ENCODE measurements at regions not wholly inside any gene's neighbourhood (a gene's known extent, or its start where the extent isn't known, plus 50 kb on each side); places are given as distances from the start of the nearest gene placed in this dataset.

DNA sequence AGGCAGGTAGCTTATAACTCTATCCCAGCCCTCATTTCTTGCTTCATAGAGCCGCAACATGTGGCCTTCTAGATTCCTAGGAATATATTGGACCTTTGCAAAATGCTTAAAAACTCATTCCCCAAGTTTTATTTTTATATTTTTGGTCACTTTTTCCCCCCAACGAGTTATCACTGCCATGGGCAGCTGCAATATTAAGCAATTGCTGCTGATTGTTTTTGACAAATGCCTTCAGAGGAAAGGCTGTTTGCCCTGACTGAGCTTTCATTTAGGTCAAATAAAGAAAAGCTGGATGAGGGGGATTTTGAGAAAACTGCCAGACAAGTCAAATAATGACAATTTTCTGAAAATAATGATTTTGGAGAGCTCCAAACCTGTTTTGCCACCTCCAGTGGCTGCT, 976.9 kb upstream of the MBL2 start:
- DNase-seq, result no peak

DNA sequence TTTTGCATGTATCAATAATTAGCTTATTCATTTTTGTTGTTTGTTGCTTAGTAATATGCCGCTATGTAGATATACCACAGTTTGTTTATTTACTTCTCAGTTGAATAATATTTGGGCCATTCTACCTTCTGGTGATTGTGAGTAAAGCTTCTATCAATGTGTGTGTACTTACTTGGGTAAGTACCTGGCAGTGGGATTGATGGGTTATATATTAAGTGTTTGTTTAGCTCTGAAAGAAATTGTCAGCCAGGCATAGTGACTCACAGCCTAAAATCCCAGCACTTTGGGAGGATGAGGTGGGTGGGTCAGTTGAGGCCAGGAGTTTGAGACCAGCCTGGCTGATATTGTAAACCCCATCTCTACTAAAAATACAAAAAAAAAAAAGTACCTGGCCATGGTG, 975.7 kb upstream of the MBL2 start:
- DNase-seq, result no peak

DNA sequence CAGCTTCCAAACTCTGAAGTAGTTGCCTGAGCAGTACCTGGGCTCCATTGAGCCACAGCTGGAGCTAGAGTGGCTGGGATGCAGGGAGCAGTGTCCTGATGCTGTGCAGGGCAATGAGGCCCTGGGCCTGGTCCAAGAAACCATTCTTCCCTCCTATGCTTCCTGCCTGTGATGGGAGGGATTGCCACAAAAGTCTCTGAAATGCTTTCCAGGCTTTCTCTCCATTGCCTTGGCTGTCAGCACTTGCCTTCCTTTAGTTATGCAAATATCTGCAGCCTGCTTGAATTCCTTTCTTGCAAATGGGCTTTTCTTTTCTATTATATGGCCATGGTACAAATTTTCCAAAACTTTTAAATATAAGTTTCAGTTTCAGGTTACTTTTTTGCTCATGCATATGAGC, 972.2 kb upstream of the MBL2 start:
- DNase-seq, result no peak

DNA sequence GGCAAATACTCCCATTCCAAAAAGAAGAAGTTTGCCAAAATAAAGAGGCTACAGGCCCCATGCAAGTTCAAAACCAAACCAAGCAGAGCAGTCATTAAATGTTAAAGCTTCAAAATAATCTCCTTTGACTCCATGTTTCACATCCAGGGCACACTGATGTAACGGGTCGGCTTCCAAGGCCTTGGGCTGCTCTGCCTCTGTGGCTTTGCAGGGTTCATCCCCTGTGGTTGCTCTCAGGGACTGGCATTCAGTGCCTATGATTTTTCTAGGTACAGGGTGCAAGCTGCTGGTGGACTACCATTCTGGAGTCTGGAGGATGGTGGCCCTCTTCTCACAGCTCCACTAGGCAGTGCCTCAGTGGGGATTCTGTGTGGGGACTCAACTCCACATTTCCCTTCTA, 971.6 kb upstream of the MBL2 start:
- no peak for DNase-seq

- no peak for DNase-seq
These were observed 964.5 kb upstream of the MBL2 start for GRCh38 chr10:53737132-53737531.

GRCh38 chr10:53726921-53727320, 954.3 kb upstream of the MBL2 start:
- no peak for DNase-seq

- DNase-seq, result no peak
These were observed 952.0 kb upstream of the MBL2 start for GRCh38 chr10:53724581-53724980.

DNA sequence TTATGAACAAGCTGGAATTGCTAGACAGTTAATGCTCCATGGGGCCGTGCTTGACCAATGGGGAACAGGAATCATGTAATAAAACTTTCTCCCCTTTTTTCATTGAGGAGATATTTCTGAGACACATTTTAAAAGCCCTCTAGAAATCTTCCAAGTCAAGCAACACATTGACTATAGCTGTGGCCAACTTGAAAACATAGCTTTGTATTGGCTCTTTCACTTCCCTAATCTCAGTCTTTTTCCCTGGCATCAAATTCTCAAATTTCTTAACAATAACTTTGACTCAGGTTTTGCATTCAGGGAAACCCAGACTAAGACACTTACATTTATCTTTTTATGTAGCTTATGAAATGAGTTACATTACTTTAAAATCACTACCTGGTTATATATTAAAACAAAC, 947.1 kb upstream of the MBL2 start:
- DNase-seq, result no peak

- DNase-seq, result no peak
These were observed 943.6 kb upstream of the MBL2 start for GRCh38 chr10:53716156-53716555.

- no peak for DNase-seq
These were observed 940.8 kb upstream of the MBL2 start for GRCh38 chr10:53713431-53713830.

GRCh38 chr10:53702489-53702888, 929.9 kb upstream of the MBL2 start:
- no peak for DNase-seq

DNA sequence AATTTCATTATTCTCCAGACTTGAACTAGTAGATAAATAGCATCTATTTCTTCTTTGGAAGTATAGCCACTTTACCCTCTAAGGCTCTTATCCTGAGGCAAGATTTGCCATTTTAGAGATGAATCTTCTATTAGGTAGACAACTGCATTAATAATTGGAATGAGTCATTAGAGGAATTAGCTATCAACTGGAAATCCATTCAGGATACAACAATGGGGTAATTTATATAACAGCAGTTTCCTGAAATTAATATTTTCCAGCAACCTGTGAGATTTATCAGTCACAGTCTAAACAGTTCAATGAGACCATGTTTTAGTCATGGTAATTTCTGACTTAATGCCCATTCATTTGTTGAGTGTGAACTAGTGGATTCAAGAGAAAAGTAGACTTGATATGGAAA, 928.6 kb upstream of the MBL2 start:
- no peak for DNase-seq

GRCh38 chr10:53700278-53700677, 927.7 kb upstream of the MBL2 start:
- DNase-seq, result no peak

GRCh38 chr10:53699684-53700083, 927.1 kb upstream of the MBL2 start:
- no peak for DNase-seq

GRCh38 chr10:53699231-53699630, 926.6 kb upstream of the MBL2 start:
- no peak for DNase-seq

DNA sequence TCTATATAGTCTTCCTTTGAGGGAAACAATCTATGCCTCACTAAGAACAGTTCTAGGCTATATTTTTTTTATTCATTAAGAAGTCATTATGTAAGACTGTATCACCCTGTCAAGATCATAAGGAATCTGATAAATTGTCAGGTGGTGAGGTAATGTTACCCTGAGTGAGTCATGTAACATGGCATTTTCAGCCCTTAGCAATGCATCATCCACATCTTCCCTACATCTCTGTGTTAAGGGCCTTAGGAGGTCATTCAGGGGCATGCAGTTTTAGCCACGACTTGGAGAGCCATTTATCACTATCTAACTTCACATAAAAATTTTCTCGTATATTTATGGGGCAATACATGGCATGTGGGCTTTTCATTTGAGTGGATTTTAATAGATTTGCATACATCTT, 924.5 kb upstream of the MBL2 start:
- DNase-seq, result no peak

DNA sequence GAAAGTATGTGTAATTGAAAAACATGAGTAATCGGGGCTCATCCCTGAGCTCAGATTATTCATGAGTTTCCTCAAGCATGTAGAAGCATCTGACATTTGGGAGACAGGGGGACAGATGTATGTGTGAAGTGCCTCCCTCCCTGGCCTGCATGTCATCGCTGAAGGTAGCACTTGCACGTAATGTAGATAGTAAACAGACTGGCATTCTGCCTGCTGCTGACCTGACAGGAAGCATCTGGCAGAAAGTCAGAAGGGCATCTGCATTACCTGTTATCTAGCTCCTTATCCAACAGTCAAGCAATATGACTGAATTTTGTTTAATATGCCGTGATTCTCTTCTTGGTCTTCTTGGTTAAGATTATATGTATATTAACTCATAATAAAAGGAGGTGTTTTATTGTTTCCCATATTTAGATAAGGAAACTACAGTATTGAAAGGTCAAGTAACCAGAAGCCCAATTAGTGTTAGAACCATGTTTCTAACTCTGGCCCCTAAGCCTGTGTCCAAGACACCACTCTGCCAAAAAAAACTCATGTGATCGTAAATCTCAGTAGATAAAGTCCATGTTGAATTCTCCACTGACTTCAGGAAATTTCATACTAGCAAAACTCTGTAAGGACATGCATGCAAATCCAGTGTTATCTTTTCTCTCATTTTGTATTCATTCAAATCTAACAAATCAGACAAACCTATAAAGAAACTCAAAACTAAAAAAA, 918.1 kb upstream of the MBL2 start:
- DNase-seq, result no peak

GRCh38 chr10:53687800-53688199, 915.2 kb upstream of the MBL2 start:
- no peak for DNase-seq

DNA sequence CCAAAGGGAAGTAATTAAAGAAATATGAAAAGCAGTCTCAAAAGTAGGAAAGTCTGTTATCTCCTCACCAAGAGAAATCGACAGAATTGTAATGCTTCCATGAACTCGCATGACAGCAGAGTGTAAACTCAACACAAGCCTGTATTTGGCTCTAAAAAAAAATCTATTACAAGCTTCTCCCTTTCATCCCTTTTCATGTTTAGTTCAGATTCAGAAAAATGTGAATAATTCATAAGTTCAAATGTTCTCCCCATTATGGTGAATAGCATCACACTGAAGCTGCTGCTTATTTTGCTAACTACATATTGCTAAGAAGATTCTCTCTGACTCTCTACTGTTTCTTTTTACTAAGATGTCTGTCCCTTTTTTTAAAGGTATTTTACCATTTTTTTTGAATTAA, 910.3 kb upstream of the MBL2 start:
- no peak for DNase-seq

DNA sequence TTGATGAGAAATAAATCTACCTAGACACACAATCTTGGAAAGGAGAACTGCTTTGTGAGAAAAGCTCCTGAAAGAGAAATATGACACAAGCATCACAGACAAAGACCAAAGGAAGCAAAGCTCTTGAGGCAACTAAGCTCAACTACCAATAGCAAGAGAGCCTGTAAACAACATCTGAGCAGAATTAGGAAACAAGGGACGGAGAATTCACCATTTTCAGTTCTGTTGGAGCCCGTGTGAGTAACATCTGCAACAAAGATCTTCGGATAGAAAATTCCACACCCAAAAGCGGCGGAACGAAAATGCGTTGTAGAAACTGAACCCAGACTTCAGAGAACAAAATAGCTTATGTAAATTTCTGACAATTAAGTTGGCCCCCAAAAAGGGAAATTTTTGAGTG, 909.9 kb upstream of the MBL2 start:
- DNase-seq, result no peak

- DNase-seq, result no peak
These were observed 907.1 kb upstream of the MBL2 start for GRCh38 chr10:53679666-53680065.

GRCh38 chr10:53675177-53675576, 902.6 kb upstream of the MBL2 start:
- no peak for DNase-seq

DNA sequence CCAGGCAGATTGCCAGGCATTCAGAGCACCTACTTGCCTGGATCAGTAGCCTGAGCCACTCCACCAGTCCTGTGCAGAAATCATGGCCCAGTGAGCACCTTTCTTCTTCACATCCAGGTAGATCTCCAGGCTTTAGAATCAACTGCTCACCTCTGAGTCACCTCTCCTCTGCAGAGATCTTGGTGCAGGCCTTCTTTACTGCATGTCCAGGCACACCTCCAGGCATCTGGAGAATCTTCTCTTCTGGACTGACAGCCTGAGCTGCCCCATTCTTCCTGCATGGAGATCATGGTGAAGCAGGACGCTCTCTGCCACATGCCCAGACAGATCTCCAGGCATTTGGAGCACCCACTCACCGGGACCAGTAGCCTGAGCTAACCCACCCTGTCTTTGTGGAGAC, 894.5 kb upstream of the MBL2 start:
- DNase-seq, result no peak

DNA sequence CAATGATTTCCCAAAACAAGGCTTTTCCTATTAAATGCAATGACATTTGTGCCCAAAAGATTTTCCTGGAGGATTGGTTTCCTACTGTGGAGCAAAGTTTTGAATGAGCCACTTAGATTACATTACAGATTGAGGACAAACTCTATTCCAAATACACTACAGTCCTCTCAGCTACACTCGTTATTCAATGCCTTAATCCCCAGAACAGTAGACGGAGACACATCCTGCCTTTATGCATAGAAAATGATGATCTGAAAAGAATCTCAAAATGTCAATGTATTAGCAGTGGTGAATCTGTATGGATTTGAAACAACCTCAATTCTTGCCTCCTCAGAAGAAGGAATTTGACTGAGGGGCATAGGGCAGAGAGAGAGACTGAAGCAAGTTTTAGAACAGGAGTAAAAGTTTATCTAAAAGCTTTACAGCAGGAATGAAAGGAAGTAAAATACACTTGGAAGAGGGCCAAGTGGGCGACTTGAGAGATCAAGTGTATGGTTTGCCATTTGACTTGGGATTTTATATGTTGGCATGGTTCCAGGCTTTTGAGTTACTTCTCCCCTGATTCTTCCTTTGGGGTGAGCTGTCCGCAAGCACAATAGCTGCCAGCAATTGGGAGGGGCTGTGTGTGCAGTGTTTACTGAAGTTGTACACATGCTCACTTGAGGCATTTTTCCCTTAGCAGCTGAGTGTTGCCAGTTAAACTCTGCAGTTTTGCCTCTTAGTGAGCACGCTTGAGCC, 891.9 kb upstream of the MBL2 start:
- DNase-seq, result no peak

- no peak for DNase-seq
These were observed 878.2 kb upstream of the MBL2 start for GRCh38 chr10:53650794-53651193.
